Stimulated activated memory B cell treated with anti-CD40 and anti-IgM and Interleukin-4, amounts not matched to agents 10 μg/mL and 1 μg/mL and 100 μg/mL, for 72 hours (primary cell): ENCODE measurements at regions not wholly inside any gene's neighbourhood (a gene's known extent, or its start where the extent isn't known, plus 50 kb on each side); places are given as distances from the start of the nearest gene placed in this dataset.
"Not testable (repeated sequence)": the region's sequence is repeated elsewhere in the genome, so short reads cannot be mapped to it uniquely, and the experiment has no call there.

ENCODE experiments used
- ATAC-seq: fragments of 150-1000 bp; cut with Tn5 transposase; 2 replicates; pipeline ENCODE4 v1.10.0; 2021
- H3K27ac Mint-ChIP-seq: one replicate; pipeline ENCODE4 v1.8.0; 2022; ENCODE audit warnings: mild to moderate bottlenecking, mixed read lengths
- H3K27me3 Mint-ChIP-seq: one replicate; pipeline ENCODE4 v1.8.0; 2022; ENCODE audit warnings: mixed read lengths
- H3K36me3 Mint-ChIP-seq: one replicate; pipeline ENCODE4 v1.8.0; 2022; ENCODE audit warnings: mixed read lengths
- H3K4me1 Mint-ChIP-seq: one replicate; pipeline ENCODE4 v1.8.0; 2022; ENCODE audit warnings: mixed read lengths
- H3K4me3 Mint-ChIP-seq: one replicate; pipeline ENCODE4 v1.8.0; 2022; ENCODE audit warnings: mild to moderate bottlenecking, moderate library complexity, mixed read lengths
- H3K9me3 Mint-ChIP-seq: one replicate; pipeline ENCODE4 v1.8.0; 2022; ENCODE audit warnings: mixed read lengths

DNA sequence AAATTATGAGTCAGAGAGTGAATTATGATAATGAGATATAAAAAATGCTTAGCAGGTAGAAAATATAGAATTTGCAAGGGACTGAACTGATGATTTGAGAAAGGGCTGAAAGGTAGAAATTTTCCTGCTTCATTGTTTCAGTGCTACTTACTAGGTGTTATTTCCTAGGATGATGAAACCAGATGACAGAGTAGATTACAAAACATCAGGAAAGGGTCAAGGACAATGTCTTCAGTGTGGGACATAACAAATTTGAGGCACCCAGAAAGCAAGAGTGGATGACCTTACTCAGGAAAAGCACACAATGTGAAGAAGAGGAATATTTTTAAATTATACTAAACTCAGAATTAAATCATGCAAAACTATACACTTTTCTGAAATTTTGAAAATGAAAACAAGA is 102.1 kb downstream of the SHCBP1 start:
- H3K27me3 Mint-ChIP-seq, result no peaks in the 10 kb centered on the region
- no peaks in the 10 kb centered on the region for H3K4me1 Mint-ChIP-seq
- H3K9me3 Mint-ChIP-seq, result no peaks in the 10 kb centered on the region
- H3K36me3 Mint-ChIP-seq, result no peaks in the 10 kb centered on the region
- no peak overlapping the region for H3K27ac Mint-ChIP-seq
- no peak for ATAC-seq
- no peak overlapping the region for H3K4me3 Mint-ChIP-seq

DNA sequence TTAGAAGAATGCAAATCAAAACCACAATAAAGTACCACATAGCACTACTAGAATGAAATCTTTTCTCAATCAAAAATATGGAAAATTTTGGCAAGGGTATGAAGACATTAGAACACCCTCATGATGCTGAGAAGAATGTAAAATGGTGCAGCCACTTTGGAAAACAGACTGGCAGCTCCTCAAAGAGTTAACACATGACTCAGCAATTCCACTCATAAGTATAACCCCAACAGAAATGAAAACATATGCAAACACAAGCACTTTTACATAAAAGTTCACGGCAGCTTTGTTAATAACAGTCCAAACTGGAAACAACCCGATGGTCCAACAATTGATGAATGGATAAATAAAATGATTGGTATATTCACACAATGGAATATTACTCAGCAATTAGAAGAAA is 124.5 kb downstream of the SHCBP1 start:
- no peak overlapping the region for H3K27ac Mint-ChIP-seq
- H3K27me3 Mint-ChIP-seq, result no peaks in the 10 kb centered on the region
- ATAC-seq, result no peak
- H3K36me3 Mint-ChIP-seq, result no peaks in the 10 kb centered on the region
- H3K4me1 Mint-ChIP-seq, result no peaks in the 10 kb centered on the region
- H3K4me3 Mint-ChIP-seq, result no peak overlapping the region
- peaks cover 6% of the 10 kb centered on the region for H3K9me3 Mint-ChIP-seq

DNA sequence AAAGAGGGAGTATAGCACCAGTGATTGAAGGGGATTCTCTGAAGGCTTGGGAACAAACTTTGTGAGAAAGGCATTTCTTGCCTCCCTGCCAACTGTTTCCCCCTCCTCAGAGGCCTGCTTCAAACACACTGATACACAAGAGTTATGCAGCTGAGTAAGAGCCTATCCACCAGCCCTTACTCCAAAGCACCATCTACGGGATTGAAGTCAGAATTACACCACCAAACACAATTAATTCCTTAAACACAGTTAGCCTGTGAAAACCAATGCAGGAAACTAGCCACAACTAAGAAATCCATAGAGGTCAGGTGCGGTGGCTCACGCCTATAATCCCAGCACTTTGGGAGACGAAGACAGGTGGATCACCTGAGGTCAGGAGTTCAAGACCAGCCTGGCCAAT is 138.3 kb downstream of the SHCBP1 start:
- no peak for ATAC-seq
- no peak overlapping the region for H3K4me3 Mint-ChIP-seq
- peaks cover 5% of the 10 kb centered on the region for H3K27me3 Mint-ChIP-seq
- no peaks in the 10 kb centered on the region for H3K36me3 Mint-ChIP-seq
- no peak overlapping the region for H3K27ac Mint-ChIP-seq
- H3K9me3 Mint-ChIP-seq, result peaks cover 9% of the 10 kb centered on the region
- no peaks in the 10 kb centered on the region for H3K4me1 Mint-ChIP-seq

DNA sequence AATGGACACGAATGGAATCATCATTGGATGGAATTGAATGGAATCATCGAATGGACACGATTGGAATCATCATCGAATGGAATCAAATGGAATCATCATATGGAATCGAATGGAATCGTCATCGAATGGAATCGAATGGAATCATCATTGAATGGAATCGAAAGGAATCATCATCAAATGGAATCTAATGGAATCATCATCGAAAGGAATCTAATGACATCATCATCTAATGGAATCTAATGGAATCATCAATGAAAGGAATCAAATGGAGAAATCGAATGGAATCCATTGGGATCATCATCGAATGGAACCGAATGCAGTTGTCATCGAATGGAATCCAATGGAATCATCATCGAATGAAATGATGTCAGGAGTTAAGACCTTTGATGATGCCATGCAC is 154.9 kb downstream of the SHCBP1 start:
- no peak for ATAC-seq
- Mint-ChIP-seq H3K27me3 (no peaks in the 10 kb centered on the region), H3K36me3 (no peaks in the 10 kb centered on the region), H3K4me1 (no peaks in the 10 kb centered on the region), H3K9me3 (peaks cover 23% of the 10 kb centered on the region), H3K27ac (no peak overlapping the region), H3K4me3 (no peak overlapping the region)

DNA sequence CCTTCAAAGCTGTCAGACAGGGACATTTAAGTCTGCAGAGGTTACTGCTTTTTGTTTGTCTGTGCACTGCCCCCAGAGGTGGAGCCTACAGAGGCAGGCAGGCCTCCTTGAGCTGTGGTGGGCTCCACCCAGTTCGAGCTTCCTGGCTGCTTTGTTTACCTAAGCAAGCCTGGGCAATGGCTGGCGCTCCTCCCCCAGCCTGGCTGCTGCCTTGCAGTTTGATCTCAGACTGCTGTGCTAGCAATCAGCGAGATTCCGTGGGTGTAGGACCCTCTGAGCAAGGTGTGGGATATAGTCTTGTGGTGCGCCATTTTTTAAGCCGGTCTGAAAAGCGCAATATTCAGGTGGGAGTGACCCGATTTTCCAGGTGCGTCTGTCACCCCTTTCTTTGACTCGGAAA is 166.4 kb downstream of the SHCBP1 start:
- not testable (repeated sequence) for H3K4me1 Mint-ChIP-seq, H3K27ac Mint-ChIP-seq, H3K27me3 Mint-ChIP-seq

DNA sequence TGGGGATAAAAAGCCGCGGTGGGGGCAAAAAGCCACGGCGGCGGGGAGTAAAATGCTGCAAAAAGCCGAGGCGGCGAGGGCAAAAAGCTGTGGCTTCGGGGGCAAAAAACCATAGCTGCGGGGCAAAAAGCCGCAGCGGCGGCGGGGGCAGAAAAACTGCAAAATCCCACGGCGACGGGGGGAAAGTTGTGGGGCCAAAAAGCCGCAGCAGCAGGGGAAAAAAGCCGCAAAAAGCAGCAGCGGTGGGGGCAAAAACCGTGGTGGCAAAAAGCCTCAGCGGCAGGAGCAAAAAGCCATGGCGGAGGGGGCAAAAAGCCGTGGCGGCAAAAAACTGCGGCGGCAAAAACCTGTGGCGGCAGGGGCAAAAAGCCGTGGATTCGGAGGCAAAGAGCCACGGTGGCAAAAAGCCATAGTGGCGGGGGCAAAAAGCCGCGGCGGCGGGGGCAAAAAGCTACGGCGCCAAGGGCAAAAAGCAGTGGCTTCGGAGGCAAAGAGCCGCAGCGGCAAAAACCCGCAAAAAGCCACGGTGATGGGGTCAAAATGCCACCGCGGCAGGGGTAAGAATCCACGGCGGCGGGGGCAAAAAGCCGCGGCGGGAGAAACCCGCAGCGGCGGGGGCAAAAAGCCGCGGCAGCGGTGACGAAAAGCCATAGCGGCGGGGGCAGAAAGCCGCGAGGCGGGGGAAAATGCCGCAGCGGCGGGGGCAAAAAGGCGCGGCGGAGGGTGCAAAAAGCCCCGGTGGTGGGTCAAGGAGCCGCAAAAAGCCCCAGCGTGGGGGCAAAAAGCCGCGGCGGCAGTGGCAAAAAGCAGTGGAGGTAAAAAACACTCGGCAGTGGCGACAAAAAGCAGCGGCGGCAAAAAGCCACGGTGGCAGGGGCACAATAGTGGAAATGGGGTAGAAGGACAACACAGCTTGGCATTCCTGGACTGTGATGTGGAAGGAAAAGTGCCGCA is 192.8 kb downstream of the SHCBP1 start:
- peaks cover 24% of the 10 kb centered on the region for H3K27me3 Mint-ChIP-seq
- ATAC-seq, result no peak
- peaks cover 6% of the 10 kb centered on the region for H3K9me3 Mint-ChIP-seq
- H3K4me1 Mint-ChIP-seq, result no peaks in the 10 kb centered on the region
- H3K27ac Mint-ChIP-seq, result no peak overlapping the region
- no peak overlapping the region for H3K4me3 Mint-ChIP-seq
- H3K36me3 Mint-ChIP-seq, result no peaks in the 10 kb centered on the region

More for the DNA sequence above, 166.4 kb downstream of the SHCBP1 start:
- ATAC-seq, H3K4me3 Mint-ChIP-seq, H3K9me3 Mint-ChIP-seq, H3K36me3 Mint-ChIP-seq: not testable (repeated sequence)

DNA sequence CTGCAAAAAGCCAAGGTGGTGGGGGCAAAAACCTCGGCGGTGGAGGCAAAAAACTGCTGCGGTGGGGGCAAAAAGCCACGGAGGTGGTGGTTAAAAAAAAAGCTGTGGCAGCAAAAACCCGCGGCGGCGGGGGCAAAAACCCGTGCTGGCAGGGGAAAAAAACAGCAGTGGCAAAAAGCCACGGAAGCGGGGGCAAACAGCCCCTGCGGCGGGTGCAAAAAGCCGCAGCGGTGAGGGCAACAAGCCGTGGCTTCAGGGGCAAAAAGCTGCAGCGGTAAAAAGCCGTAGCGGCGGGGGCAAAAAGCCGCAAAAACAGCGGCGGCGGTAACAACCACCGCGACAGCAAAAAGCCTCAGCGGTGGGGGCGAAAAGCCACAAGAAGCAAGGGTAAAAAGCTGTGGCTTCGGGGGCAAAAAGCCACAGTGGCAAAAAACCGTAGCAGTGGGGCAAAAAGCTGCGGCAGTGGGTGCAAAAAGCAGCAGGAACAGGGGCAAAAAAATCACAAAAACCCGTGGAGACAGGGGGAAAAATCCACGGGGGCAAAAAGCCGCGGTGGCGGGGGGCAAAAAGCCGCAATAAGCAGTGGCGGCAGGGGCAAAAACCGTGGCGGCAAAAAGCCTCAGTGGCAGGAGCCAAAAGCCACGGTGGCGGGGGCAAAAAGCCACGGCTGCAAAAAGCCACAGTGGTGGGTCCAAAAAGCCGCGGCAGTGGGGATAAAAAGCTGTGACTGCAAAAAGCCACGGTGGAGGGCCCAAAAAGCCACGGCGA is 193.7 kb downstream of the SHCBP1 start:
- Mint-ChIP-seq H3K4me1 (no peaks in the 10 kb centered on the region), H3K27ac (no peak overlapping the region), H3K9me3 (peaks cover 6% of the 10 kb centered on the region), H3K27me3 (peaks cover 24% of the 10 kb centered on the region), H3K36me3 (no peaks in the 10 kb centered on the region), H3K4me3 (no peak overlapping the region)
- ATAC-seq, result no peak

DNA sequence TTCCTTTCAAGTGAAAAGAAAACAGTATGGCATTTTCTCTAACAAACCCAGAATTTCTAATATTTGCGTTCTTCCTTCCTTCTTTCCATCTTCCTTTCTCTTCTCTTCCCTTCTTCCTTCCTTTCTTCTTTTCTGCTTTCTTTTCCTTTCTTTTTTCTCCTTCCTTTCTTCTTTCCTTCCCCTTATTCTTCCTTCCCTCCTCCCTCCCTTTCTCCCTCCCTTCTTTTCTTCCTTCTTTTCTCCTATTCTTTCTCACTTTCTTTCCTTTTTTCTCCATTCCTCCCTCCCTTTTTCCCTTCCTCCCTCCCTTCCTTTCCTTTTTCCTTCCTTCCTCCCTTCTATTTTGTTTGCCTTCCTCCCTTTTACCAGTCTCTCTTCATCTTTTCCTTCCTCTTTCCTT is 194.8 kb downstream of the SHCBP1 start:
- ATAC-seq, result no peak
- Mint-ChIP-seq H3K4me3 (no peak overlapping the region), H3K27me3 (peaks cover 24% of the 10 kb centered on the region), H3K27ac (no peak overlapping the region), H3K4me1 (no peaks in the 10 kb centered on the region), H3K36me3 (no peaks in the 10 kb centered on the region), H3K9me3 (peaks cover 13% of the 10 kb centered on the region)

DNA sequence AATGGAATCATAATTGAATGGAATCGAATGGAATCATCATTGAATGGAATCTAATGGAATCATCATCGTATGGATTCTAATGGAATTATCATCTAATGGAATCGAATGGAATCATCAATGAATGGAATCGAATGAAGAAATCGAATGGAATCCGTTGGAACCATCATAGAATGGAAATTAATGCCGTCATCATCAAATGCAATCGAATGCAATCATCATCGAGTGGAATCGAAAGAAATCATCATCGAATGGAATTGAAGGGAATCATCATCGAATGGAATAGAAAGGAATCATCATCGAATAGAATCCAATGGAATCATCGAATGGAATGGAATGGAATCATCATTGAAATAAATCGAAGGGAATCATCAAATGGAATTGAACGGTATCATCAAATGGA is 217.2 kb downstream of the SHCBP1 start:
- H3K36me3 Mint-ChIP-seq, result peaks cover 4% of the 10 kb centered on the region
- no peak overlapping the region for H3K4me3 Mint-ChIP-seq
- no peaks in the 10 kb centered on the region for H3K4me1 Mint-ChIP-seq
- H3K27ac Mint-ChIP-seq, result no peak overlapping the region
- peaks cover 22% of the 10 kb centered on the region for H3K9me3 Mint-ChIP-seq
- ATAC-seq, result no peak
- H3K27me3 Mint-ChIP-seq, result no peaks in the 10 kb centered on the region

DNA sequence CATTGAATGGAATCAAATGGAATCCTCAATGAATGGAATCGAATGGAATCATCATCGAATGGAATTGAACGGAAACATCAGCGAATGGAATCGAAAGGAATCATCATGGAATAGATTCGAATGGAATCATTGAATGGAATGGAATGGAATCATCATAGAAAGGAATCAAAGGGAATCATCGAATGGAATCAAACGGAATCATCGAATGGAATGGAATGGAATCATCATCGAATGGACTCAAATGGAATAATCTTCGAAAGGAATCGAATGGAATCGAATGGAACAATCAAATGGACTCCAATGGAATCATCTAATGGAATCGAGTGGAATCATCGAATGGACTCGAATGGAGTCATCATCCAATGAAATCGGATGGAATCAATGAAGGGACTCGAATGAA is 222.6 kb downstream of the SHCBP1 start:
- not testable (repeated sequence) for ATAC-seq, H3K4me3 Mint-ChIP-seq, H3K27ac Mint-ChIP-seq, H3K27me3 Mint-ChIP-seq, H3K4me1 Mint-ChIP-seq, H3K36me3 Mint-ChIP-seq, H3K9me3 Mint-ChIP-seq

DNA sequence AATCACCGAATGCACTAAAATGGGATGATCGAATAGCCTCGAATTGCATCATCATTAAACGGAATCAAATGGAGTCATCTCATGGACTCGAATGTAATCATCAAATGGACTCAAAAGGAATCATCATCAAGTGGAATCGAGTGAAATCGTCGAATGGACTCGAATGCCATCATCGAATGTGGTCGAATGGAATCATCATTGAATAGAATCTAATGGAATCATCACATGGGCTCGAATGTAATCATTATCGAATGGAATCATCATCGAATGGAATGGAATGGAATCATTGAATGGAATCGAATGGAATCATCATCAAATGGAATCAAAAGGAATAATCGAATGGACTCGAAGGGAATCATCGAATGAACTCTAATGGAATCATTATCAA is 224.3 kb downstream of the SHCBP1 start:
- not testable (repeated sequence) for H3K27me3 Mint-ChIP-seq, H3K4me1 Mint-ChIP-seq, H3K9me3 Mint-ChIP-seq, H3K27ac Mint-ChIP-seq, H3K36me3 Mint-ChIP-seq, ATAC-seq, H3K4me3 Mint-ChIP-seq

DNA sequence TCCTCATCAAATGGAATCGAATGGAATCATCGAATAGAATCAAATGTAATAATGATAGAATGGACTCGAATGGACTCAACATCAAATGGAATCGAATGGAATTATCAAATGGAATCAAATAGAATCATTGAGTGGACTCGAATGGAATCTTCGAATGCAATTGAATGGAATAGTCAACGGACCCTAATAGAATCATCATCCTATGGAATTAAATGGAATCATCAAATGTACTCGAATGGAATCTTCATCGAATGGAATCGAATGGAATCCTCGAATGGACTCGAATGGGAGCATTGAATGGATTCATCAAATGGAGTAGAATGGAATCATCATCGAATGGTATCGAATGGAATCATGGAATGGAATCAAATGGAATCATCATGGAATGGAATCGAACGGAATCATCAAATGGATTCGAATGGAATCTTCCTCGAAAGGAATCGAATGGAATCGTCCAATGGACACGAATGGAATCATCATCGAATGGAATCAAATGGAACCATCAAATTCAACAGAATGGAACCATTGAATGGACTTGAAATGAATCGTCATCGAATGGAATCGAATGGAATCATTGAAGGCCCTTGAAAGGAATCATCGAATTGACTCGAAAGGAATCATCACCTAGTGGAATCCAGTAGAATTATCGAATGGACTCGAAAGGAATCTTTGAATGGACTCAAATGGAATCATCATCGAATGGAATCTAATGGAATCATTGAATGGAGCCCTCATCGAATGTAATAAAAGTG is 224.9 kb downstream of the SHCBP1 start:
- not testable (repeated sequence) for H3K27ac Mint-ChIP-seq, ATAC-seq

DNA sequence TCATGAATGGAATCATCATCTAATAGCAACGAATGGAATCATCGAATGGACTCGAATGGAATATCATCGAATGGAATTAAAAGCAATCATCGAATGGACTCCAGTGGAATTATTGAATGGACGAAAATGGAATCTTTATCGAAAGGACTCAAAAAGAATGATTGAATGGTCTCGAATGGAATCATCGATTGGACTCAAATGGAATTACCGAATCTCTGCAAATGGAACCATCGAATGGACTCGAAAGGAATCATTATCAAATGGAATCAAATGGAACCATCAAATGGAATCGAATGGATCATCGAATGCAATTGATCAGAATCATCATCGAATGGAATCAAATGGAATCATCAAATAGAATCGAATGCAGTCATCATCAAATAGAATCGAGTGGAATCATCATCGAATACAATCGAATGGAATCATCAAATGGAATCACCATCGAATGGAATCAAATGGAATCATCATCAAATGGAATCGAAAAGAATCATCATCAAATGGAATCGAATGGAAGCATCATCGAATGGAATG is 225.7 kb downstream of the SHCBP1 start:
- peaks cover 12% of the 10 kb centered on the region for H3K9me3 Mint-ChIP-seq
- not testable (repeated sequence) for ATAC-seq, H3K27me3 Mint-ChIP-seq, H3K27ac Mint-ChIP-seq, H3K4me3 Mint-ChIP-seq, H3K36me3 Mint-ChIP-seq, H3K4me1 Mint-ChIP-seq

More for the DNA sequence above, 224.9 kb downstream of the SHCBP1 start:
- H3K4me1 Mint-ChIP-seq, H3K9me3 Mint-ChIP-seq, H3K4me3 Mint-ChIP-seq, H3K27me3 Mint-ChIP-seq, H3K36me3 Mint-ChIP-seq: not testable (repeated sequence)

DNA sequence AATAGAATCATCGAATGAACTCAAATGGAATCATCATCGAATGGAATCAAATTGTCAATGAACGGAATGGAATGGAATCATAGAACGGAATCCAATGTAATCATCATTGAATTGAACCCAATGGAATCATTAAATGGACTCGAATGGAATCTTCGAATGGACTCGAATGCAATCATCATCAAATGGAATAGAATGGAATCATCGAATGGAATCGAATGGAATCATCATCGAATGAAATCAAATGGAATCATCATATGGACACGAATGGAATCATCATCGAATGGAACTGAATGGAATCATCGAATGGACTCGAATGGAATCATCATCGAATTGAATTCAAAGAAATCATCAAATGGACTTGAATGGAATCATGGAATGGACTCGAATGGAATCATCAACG is 226.2 kb downstream of the SHCBP1 start:
- not testable (repeated sequence) for H3K27ac Mint-ChIP-seq, H3K4me1 Mint-ChIP-seq, H3K36me3 Mint-ChIP-seq, ATAC-seq, H3K4me3 Mint-ChIP-seq, H3K27me3 Mint-ChIP-seq
- H3K9me3 Mint-ChIP-seq, result peaks cover 12% of the 10 kb centered on the region

DNA sequence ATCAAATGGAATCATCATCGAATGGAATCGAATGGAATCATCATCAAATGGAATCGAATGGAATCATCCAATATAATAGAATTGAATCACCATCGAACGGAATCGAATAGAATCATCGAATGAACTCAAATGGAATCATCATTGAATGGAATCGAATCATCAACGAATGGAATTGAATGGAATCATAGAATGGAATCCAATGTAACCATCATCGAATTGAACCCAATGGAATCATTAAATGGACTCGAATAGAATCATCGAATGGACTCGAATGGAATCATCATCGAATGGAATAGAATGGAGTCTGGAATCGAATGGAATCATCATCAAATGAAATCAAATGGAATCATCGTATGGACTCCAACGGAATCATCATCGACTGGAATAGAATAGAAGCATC is 227.0 kb downstream of the SHCBP1 start:
- not testable (repeated sequence) for H3K27ac Mint-ChIP-seq, ATAC-seq, H3K27me3 Mint-ChIP-seq, H3K4me1 Mint-ChIP-seq, H3K36me3 Mint-ChIP-seq, H3K4me3 Mint-ChIP-seq
- peaks cover 12% of the 10 kb centered on the region for H3K9me3 Mint-ChIP-seq
